ENCODE measurements at regions not wholly inside any gene's neighbourhood (a gene's known extent, or its start where the extent isn't known, plus 50 kb on each side); places are given as distances from the start of the nearest gene placed in this dataset.

DNA sequence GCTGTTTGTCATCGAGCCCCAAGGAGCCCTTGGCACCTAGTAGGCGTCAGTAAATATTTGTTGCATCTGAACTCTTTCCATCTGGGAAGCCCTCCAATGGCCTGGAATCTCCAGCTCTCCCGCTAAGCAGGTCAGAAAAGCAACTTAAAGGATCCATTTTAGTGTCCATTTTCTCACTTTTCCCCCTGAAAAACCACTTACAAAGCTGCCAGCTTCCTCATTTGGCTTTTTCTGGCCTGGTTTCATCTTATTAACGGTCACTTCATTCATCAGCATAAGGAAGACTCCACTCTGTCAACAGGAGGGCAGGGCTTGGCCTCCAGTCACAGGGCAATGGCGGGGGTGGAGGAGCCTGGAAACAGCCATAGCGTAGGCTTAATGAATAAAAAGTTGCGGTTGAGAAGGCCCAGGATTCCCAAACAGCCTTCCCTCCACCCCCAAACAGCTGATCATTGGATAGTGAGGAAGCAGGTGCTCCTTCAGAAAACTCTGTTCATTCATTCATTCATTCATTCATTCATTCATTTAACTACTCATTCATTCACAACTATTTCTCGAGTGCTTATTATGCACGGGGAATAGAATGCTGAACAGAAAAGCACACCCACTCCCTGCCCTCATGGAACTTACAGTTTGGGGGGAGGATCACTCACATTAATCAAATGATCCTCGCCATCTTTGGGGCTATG, 104.5 kb upstream of the RCN1 start:
- H3K27ac ChIP-seq (ENCODE audit: low read depth in 2 of 2, low read length in 2 of 2), result no peak overlapping the region
- H3K4me1 ChIP-seq (ENCODE audit: control insufficient read depth in 2 of 3, insufficient read depth in 2 of 3, low read depth in 1 of 3, low read length in 3 of 3), result no peaks in the 10 kb centered on the region
- intact Hi-C loops (cut with DNase I), result no loop called here
- no peaks in the 10 kb centered on the region for H3K9me3 ChIP-seq (ENCODE audit: control insufficient read depth in 2 of 3, insufficient read depth in 1 of 3, low read length in 3 of 3)
- H3K36me3 ChIP-seq (ENCODE audit: control insufficient read depth in 2 of 3, insufficient read depth in 3 of 3, low read length in 3 of 3), result no peaks in the 10 kb centered on the region
- H3K9ac ChIP-seq (ENCODE audit: low read length in 3 of 3), result no peak overlapping the region
- TF ChIP-seq, protein P1, sequence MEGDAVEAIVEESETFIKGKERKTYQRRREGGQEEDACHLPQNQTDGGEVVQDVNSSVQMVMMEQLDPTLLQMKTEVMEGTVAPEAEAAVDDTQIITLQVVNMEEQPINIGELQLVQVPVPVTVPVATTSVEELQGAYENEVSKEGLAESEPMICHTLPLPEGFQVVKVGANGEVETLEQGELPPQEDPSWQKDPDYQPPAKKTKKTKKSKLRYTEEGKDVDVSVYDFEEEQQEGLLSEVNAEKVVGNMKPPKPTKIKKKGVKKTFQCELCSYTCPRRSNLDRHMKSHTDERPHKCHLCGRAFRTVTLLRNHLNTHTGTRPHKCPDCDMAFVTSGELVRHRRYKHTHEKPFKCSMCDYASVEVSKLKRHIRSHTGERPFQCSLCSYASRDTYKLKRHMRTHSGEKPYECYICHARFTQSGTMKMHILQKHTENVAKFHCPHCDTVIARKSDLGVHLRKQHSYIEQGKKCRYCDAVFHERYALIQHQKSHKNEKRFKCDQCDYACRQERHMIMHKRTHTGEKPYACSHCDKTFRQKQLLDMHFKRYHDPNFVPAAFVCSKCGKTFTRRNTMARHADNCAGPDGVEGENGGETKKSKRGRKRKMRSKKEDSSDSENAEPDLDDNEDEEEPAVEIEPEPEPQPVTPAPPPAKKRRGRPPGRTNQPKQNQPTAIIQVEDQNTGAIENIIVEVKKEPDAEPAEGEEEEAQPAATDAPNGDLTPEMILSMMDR (IDR thresholded peaks at IDR 0.05; ENCODE audit: borderline replicate concordance, extremely low read depth, insufficient read depth), result no peak
- H3K4me3 ChIP-seq (ENCODE audit: low read length in 3 of 3), result no peak overlapping the region
- FAIRE-seq, result no peak
- no peaks in the 10 kb centered on the region for H3K27me3 ChIP-seq (ENCODE audit: control insufficient read depth, insufficient read depth, low read length)
- DNase-seq, result no peak

DNA sequence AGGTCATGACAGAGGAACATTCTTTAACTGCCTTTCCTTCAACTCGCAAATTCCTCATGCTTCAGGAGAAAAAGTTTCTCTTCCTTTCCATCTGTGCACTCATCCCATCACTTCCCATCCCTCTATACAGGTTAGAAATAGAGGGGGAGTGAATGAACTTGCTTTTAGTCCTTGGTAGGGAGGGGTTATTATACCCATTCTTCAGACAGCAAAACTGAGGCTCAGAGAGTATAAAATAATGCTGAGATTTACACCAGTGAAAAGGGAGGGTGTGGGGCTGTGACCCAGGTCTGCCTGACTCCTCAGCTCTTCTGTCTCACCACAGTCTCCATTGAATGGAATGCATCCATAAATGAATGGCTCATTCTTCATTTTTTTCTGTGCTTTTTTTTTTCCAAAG, 109.4 kb upstream of the RCN1 start:
- no peak for DNase-seq
- no peaks in the 10 kb centered on the region for H3K36me3 ChIP-seq (ENCODE audit: control insufficient read depth in 2 of 3, insufficient read depth in 3 of 3, low read length in 3 of 3)
- no peaks in the 10 kb centered on the region for H3K27me3 ChIP-seq (ENCODE audit: control insufficient read depth, insufficient read depth, low read length)
- no peak overlapping the region for H3K27ac ChIP-seq (ENCODE audit: low read depth in 2 of 2, low read length in 2 of 2)
- intact Hi-C loops (cut with DNase I), result no loop called here
- no peak for FAIRE-seq
- no peak overlapping the region for H3K9ac ChIP-seq (ENCODE audit: low read length in 3 of 3)
- TF ChIP-seq, protein P1 (IDR thresholded peaks at IDR 0.05; ENCODE audit: borderline replicate concordance, extremely low read depth, insufficient read depth), result no peak
- no peaks in the 10 kb centered on the region for H3K4me1 ChIP-seq (ENCODE audit: control insufficient read depth in 2 of 3, insufficient read depth in 2 of 3, low read depth in 1 of 3, low read length in 3 of 3)
- no peaks in the 10 kb centered on the region for H3K9me3 ChIP-seq (ENCODE audit: control insufficient read depth in 2 of 3, insufficient read depth in 1 of 3, low read length in 3 of 3)
- no peak overlapping the region for H3K4me3 ChIP-seq (ENCODE audit: low read length in 3 of 3)

DNA sequence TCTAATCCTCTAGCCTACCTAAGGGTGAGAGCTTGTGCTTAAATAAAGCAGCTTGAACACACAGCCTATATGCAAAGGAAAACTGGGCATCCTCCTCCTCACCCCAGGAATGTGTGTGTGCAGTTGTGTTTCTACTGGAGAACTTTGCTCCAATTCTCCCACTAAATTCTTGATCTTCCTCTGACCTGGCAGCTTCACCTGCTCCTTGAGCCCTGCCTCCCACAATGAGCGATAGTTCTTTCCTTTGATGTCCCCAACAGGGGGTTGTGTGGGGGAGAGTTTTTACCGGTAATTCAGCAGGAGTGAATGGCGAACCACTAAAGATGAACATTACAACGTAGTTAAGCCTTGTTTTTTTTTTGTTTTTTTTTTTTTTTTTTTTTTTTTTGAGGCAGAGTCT, 113.5 kb upstream of the RCN1 start:
- no peak for FAIRE-seq
- Histone ChIP-seq H3K27me3 (ENCODE audit: control insufficient read depth, insufficient read depth, low read length) (no peaks in the 10 kb centered on the region), H3K4me1 (ENCODE audit: control insufficient read depth in 2 of 3, insufficient read depth in 2 of 3, low read depth in 1 of 3, low read length in 3 of 3) (no peaks in the 10 kb centered on the region), H3K9me3 (ENCODE audit: control insufficient read depth in 2 of 3, insufficient read depth in 1 of 3, low read length in 3 of 3) (no peaks in the 10 kb centered on the region), H3K27ac (ENCODE audit: low read depth in 2 of 2, low read length in 2 of 2) (no peak overlapping the region), H3K36me3 (ENCODE audit: control insufficient read depth in 2 of 3, insufficient read depth in 3 of 3, low read length in 3 of 3) (no peaks in the 10 kb centered on the region), H3K9ac (ENCODE audit: low read length in 3 of 3) (no peak overlapping the region), H3K4me3 (ENCODE audit: low read length in 3 of 3) (no peak overlapping the region)
- intact Hi-C loops (cut with DNase I), result no loop called here
- TF ChIP-seq, protein P1 (IDR thresholded peaks at IDR 0.05; ENCODE audit: borderline replicate concordance, extremely low read depth, insufficient read depth), result no peak
- DNase-seq, result peak in 2 of 5 donors; percentile 23 to 37
